B cell (primary cell): ENCODE measurements at regions not wholly inside any gene's neighbourhood (a gene's known extent, or its start where the extent isn't known, plus 50 kb on each side); places are given as distances from the start of the nearest gene placed in this dataset.

ENCODE experiments used
- CTCF ChIP-seq: fragments of 200-600 bp; IDR thresholded peaks from one replicate; pipeline ENCODE4 v1.8.0; 2022; ENCODE audit warnings: antibody characterized with exemption, mild to moderate bottlenecking
- EZH2 ChIP-seq: IDR thresholded peaks from 2 replicates; pipeline ENCODE4 v1.6.1; 2012; ENCODE audit warnings: borderline replicate concordance, low read depth, mild to moderate bottlenecking, moderate library complexity, low read length; ENCODE audit not compliant: insufficient read depth, poor library complexity, severe bottlenecking

- TF ChIP-seq CTCF (no peak), EZH2 (no peak)
These were observed 296.2 kb downstream of the SEC14L1 start for GRCh38 chr17:77437017-77437416.
